Gastroesophageal sphincter (tissue), 3 donors: ENCODE measurements at regions not wholly inside any gene's neighbourhood (a gene's known extent, or its start where the extent isn't known, plus 50 kb on each side); places are given as distances from the start of the nearest gene placed in this dataset.

Experiments
- CTCF ChIP-seq, 4 experiments: fragments of 200-600 bp in 2 of 4; fragments of 450-650 bp in 2 of 4; sonication (generic) in 1 of 4; IDR thresholded peaks; one replicate each; pipeline ENCODE4 v1.5.1; 2017 to 2019; ENCODE audit warnings: antibody characterized with exemption in 4 of 4, mild to moderate bottlenecking in 2 of 4, moderate library complexity in 2 of 4
- EP300 ChIP-seq: sonication (generic); formaldehyde crosslinking; IDR thresholded peaks from one replicate; pipeline ENCODE4 v1.6.1; 2017; ENCODE audit warnings: antibody characterized with exemption, mild to moderate bottlenecking
- POLR2A ChIP-seq, 2 donors: fragments of 450-650 bp; IDR thresholded peaks; one replicate each; pipeline ENCODE4 v1.6.1; 2017; ENCODE audit warnings: antibody characterized with exemption in 2 of 2, mild to moderate bottlenecking in 2 of 2, moderate library complexity in 1 of 2
- POLR2AphosphoS5 ChIP-seq: sonication (generic); formaldehyde crosslinking; IDR thresholded peaks from one replicate; pipeline ENCODE4 v1.6.1; 2017; ENCODE audit warnings: antibody characterized with exemption

- TF ChIP-seq CTCF (IDR thresholded peaks at IDR 0.05), result no peak
- TF ChIP-seq POLR2A (IDR thresholded peaks at IDR 0.05), result no peak
- no peak for TF ChIP-seq EP300
- TF ChIP-seq POLR2AphosphoS5, result no peak
These were observed 793.6 kb downstream of the TFAP2A start for GRCh38 chr6:9621276-9621675.
